AG09319 (cell line): ENCODE measurements at regions not wholly inside any gene's neighbourhood (a gene's known extent, or its start where the extent isn't known, plus 50 kb on each side); places are given as distances from the start of the nearest gene placed in this dataset.
"Not testable (repeated sequence)": the region's sequence is repeated elsewhere in the genome, so short reads cannot be mapped to it uniquely, and the experiment has no call there.

Source experiments
- DNase-seq: peaks from one replicate; pipeline ENCODE4 v3.0.0-alpha.2; 2010; ENCODE audit warnings: low read depth; ENCODE audit errors: extremely low read depth
- TF ChIP-seq, protein P1 (sequence below): IDR thresholded peaks from 2 replicates; pipeline ENCODE4 v1.5.1; 2011; ENCODE audit warnings: low read depth, mild to moderate bottlenecking, inconsistent platforms, low read length, moderate library complexity

DNA sequence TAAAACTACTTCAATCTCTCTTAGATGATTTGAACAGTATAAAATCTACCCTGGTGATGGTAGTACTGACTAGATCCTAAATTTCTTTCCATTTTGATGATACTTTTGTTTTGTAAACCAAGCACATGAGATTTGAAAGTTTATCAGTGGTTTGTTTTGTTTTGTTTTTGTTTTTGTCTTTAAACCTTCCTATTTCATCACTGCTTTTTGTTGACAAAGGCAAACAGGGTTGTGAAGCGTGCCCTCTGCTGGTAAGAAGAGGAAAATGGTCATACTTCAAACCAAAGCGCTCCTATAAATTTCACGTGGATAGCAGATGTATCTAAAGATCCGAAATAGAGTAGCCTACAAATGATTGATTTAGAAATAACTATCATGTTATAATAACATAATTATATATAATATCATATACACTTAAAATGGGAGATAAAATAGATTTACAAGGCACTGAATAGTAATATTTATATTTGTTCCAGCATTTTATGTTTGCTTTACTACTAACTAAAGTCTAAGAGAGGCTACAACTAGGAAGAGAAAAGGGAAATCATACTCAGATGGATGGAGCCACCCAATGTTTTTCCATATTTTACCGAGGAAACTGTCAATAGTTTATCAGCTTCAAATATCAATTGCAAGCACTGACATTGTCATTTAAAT is 254.0 kb upstream of the USP15 start:
- TF ChIP-seq, protein P1, sequence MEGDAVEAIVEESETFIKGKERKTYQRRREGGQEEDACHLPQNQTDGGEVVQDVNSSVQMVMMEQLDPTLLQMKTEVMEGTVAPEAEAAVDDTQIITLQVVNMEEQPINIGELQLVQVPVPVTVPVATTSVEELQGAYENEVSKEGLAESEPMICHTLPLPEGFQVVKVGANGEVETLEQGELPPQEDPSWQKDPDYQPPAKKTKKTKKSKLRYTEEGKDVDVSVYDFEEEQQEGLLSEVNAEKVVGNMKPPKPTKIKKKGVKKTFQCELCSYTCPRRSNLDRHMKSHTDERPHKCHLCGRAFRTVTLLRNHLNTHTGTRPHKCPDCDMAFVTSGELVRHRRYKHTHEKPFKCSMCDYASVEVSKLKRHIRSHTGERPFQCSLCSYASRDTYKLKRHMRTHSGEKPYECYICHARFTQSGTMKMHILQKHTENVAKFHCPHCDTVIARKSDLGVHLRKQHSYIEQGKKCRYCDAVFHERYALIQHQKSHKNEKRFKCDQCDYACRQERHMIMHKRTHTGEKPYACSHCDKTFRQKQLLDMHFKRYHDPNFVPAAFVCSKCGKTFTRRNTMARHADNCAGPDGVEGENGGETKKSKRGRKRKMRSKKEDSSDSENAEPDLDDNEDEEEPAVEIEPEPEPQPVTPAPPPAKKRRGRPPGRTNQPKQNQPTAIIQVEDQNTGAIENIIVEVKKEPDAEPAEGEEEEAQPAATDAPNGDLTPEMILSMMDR: peak; percentile 71
- peak; percentile 0 for DNase-seq

DNA sequence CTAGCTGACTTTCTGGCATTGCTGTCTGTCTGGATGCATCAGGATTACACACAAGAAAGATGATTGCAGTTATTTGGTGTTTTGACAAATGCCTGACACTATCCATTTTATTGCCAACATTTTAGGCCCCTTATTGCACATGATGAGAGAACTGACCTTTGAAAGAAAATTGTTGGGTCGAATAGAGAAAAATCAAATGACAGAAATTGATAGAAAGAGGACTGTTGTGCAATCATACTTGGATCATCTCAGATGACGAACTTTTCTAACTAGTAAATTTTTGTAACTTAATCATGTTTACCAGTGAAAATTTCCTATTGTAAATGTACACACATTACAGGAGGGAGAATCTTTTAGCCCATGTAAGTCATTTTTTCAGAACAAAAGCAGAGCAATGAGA is 251.5 kb upstream of the USP15 start:
- TF ChIP-seq, protein P1: no peak
- DNase-seq: no peak

DNA sequence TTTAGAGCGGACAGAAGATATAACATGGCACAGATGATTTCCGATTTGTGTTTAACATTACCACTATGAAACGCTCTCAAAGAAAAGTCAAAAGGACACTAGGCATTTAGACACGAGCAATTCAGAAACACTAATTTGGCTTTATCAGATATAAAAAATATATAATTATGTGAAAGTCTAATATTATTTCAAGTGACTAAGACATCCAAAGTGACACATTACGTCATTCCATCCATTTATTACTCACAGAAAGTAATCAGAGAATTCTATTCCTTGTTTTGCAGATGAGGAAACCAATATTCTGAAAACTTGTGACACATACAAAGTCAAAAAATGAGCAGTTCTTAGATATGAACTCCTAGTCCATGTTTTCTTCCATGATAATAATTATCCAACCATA is 250.8 kb upstream of the USP15 start:
- no peak for DNase-seq
- TF ChIP-seq, protein P1: no peak

DNA sequence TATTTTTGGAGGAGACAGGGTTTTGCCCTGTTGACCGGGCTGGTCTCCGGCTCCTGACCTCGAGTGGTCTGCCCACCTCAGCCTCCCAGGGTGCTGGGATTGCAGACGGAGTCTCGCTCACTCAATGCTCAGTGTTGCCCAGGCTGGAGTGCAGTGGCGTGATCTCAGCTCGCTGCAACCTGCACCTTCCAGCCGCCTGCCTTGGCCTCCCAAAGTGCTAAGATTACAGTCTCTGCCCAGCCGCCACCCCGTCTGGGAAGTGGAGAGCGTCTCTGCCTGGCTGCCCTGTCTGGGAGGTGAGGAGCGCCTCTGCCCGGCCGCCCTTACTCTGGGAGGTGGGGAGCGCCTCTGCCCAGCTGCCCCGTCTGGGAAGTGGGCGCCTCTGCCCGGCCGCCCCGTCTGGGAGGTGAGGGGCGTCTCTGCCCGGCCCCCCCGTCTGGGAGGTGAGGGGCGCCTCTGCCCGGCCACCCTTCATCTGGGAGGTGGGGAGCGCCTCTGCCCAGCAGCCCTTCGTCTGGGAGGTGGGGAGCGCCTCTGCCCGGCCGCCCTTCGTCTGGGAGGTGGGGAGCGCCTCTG is 249.8 kb upstream of the USP15 start:
- not testable (repeated sequence) for DNase-seq

DNA sequence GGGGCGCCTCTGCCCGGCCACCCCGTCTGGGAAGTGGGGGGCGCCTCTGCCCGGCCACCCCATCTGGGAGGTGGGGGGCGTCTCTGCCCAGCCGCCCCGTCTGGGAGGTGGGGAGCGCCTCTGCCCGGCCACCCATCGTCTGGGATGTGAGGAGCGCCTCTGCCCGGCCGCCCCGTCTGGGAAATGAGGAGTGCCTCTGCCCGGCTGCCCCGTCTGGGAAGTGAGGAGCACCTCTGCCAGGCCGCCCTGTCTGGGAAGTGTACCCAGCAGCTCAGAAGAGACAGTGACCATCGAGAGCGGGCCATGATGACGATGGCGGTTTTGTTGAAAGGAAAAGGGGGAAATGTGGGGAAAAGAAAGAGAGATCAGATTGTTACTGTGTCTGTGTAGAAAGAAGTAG is 249.2 kb upstream of the USP15 start:
- not testable (repeated sequence) for DNase-seq

DNA sequence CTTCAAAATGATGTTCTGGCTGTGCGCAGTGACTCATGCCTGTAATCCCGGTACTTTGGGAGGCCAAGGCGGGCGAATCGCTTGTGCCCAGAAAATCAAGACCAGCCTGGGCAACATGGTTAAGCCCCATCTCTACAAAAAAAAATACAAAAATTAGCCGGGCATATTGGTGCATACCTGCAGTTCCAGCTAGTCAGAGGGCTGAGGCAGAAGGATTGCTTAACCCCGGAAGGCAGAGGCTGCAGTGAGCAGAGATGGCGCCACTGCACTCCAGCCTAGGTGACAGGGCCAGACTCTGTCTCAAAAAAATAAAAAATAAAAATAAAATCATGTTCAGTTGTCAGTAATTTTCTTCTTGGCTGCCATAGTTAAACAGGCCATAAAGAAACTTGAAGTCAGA is 245.9 kb upstream of the USP15 start:
- DNase-seq: no peak
- TF ChIP-seq, protein P1: no peak

DNA sequence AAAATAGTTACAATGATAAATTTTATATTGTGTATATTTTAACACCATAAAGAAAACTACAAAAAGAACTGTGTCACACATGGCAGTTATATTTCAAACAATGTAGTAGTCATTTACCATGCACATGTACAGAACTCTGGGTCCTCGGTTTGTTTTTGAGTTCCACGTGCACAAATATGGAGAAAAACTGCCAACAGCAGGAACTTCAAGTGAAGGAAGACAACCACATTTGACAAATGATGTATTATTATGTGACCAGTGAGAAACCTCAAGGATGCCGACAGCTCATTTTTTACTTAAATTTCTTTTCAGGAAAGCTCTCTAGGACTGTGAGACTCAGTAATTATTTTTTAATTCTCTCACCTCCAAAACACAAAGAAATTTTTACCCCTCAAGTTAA is 244.2 kb upstream of the USP15 start:
- DNase-seq: no peak
- TF ChIP-seq, protein P1: no peak

DNA sequence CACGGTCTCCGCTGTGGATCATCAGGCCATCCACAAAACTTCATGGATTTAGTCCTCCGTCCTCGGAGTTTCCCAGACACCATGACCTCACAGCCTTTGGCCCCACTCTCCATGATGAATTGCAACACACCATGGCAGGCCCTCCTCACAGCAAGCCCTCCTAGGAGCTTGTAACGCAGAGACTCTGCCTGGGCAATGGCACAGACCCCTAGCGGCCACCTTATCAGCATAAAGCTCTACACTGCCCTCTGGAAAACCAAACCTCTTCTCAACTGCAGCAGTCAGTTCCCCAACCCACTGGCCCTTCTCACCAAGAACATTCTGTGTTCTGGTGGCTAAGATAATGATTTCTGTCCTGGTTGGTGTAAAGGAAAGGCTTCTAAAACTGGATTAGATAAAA is 238.4 kb upstream of the USP15 start:
- TF ChIP-seq, protein P1: no peak
- DNase-seq: no peak
